ENCODE measurements at regions not wholly inside any gene's neighbourhood (a gene's known extent, or its start where the extent isn't known, plus 50 kb on each side); places are given as distances from the start of the nearest gene placed in this dataset.

DNA sequence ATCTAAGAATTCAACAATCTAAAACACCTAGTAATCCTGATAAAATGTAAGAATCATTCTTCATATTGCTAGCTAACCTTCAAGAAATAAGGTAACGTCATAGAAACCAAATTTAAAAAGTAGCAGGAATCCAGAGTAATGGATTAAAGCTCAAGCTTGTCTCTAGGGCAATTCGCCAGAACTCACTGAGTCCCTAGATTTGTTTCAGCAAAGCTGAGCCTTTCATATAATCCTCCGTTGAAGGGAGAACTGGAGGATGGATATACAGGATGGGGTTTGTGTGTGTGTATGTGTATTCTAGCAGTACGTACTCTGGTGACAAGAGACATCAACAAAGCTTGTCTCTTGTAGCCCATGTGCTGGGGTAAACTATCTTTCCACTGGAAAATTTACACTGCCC lies 2173.5 kb upstream of the AGA start:
- TF ChIP-seq CTCF (IDR thresholded peaks at IDR 0.05) (no peak), POLR2A (IDR thresholded peaks at IDR 0.05) (no peak)

Measured in heart left ventricle (tissue), 13 donors.